GM19468 (cell line): ENCODE measurements at regions not wholly inside any gene's neighbourhood (a gene's known extent, or its start where the extent isn't known, plus 50 kb on each side); places are given as distances from the start of the nearest gene placed in this dataset.
"Not testable (repeated sequence)": the region's sequence is repeated elsewhere in the genome, so short reads cannot be mapped to it uniquely, and the experiment has no call there.

Experiments used
- ATAC-seq: cut with Tn5 transposase; IDR thresholded peaks from one replicate; pipeline ENCODE4 v1.9.1; 2021; ENCODE audit warnings: mild to moderate bottlenecking, moderate library complexity, moderate number of reproducible peaks; ENCODE audit not compliant: unreplicated experiment; ENCODE audit errors: extremely low read depth

DNA sequence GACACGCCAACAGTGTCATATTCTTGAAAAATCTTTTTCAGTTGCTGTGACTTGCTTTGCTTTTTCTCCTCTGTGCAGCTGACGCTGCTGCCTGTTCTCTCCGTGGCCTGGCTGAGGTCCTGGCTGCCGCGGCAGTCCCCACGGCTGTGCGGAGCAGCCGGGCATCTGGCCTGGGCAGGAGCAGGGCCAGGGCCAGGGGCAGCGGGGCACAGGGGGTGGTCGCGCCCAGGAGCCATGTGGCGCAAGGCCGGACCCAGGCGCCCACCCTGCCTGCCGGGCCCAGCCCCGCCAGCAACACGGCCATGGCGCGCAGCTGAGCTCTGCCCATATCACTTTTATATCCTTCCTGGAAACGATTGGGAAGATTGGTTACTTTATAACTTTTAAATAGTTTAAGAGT is 109.4 kb upstream of the ACBD5 start:
- no peak for ATAC-seq

DNA sequence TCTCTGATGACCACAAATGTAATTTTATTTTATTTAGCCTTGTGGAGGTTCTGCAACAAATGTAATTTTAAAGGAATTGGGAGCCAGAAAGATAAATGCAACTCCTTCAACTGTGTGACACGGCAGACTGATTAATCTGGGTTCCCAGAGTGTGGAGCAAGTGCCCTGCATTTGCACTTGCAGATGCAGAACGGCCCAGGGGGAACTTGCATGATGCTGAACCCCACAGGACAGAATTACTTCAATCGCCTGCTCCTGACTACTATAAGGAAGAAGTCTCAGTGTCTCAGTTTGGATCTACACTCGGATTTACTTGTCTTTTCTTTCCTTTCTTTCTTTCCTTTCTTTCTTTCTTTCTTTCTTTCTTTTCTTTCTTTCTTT is 107.2 kb upstream of the ACBD5 start:
- ATAC-seq = not testable (repeated sequence)

DNA sequence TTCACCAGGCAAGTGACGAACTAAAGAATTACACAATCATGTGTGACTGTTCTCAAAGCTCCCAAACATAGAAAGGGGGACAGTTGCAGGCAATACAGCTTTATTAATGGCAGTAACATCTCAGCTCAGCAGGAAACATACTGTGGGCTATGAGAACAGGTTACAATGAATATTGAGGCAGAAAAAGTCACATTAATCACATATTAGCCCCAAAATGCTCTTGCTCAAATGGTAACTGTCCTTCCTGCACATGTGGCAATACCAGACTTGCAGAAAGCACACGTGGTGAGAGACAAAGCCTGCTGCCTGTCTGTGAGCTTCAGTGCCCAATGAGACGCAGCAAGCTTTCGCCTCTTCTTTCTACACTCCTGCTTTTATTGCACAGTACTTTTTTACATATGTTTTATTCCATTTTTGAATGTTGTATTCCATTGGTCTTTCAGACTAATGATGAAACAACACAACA is 104.9 kb upstream of the ACBD5 start:
- ATAC-seq = peak; percentile 43

DNA sequence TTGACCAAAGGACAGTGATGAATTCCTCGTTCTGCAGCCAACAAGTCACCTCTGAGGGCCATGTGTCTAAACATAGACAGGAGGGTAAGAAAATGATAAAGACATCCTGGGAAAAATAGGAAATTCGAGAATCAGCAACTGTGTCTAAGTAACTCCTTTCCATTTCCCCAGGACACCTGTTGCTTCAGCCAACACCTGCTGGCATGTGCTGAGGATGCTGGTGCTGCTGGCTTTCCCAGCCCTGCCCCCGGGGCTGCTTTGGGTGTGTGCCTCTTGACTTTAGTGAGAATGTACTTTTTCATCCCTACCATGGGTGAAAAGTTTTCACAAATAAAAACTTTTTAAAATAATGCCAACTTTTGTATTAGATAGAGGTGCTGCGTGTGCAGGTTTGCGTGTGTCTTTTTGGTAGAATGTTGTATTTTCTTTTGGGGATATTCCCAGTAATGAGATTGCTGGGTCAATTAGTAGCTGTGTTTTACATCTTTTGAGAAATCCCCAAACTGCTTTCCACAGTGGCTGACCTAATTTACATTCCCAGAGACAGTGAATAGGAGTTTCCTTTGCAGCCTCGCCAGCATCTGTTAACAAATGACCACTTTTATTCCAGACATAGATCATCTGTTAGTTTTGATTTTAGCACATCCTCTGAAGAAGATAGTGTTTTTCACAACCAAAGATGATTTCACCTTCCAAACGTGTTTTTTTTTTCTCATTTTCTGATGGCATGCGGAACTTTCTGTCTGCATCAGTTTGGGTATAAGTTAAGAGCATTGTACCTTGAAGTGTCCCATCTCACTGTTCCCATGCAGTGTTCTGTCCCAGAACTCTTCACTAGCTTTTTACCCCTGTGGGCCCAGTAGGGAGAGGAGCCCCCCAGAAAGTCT is 104.2 kb upstream of the ACBD5 start:
- peak; percentile 21 for ATAC-seq

DNA sequence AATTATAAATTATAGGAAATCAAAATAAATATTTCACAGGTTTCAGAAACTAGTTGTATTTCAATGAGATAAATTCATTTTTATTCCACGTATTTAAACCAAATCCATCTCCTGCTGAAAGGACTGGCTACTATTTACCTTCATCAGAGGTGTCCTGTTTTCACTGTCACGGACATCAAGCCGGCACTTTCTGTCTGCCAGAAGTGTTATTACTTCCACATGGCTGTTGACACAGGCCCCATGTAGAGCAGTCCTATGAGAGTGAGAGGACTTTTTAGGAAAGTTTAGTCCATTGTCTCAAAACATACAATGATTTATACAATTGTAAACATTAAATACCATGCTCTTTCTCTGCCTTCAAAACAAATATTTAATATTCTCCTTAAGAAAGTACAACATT is 100.4 kb upstream of the ACBD5 start:
- ATAC-seq = no peak

DNA sequence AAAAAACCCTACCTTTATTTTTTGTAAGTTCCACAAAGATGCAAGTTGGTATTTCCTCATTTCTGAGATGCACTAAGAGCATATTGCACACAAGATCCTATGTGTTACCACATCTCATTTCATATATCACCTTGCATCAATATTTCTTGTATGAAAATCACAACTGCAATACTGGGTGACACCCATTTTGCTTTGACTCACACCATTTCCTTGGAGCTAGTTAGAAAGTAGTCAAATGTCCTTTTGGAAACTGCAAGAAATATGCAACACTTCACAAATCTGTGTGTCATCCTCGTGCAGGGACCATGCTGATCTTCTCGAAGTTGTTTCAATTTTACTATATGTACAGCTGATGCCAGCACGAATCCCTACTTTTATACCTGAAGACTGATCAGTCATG is 94.6 kb upstream of the ACBD5 start:
- ATAC-seq = not testable (repeated sequence)

DNA sequence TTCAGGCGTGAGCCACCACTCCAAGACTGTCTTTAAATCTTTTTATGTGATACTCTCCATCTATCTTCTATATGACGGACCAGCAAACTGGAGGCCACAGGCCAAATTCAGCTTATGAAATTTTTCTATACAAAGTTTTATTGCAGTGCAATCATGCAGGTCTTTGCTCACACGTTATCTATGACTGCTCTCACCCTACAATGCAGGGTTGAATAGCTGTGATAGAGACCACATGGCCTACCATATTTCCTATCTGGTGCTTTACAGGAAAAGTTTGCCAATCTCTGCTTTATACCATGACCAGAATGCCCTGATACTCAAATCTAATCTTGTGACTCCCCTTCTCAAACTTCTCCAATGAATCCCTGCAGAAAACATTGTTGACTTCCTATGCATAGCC is 89.5 kb upstream of the ACBD5 start:
- no peak for ATAC-seq

DNA sequence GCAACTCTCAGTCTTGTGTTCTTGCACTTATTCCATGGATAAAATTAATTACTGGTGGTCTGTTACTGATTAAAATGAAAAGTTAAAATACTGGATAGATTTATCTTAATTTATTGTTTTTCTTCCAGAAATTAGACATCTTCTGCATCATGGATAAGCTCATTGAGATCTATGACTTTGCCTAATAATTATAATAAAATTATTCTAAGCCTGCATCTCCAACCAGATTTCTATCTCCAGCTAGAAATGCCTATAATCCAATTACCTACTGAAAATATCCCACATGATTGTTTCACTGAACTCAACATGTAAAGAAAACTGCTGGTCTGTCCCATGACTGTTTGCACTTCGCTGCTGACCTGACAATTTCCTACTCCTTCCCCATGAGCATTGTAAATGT is 88.3 kb upstream of the ACBD5 start:
- no peak for ATAC-seq

DNA sequence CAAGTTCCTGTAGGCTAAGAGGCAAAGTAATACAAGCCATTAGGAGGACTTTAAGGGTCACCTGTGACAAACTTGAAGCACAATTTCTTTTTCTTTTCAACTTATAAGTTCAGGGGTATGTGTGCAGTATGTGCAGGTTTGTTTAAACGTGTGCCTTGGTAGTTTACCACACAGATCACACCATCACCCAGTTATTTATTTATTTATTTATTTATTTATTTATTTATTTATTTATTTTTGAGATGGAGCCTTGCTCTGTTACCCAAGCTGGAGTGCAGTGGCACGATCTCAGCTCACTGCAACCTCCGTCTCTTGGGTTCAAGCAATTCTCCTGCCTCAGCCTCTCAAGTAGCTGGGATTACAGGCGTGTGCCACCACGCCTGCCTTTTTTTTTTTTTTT is 86.2 kb upstream of the ACBD5 start:
- not testable (repeated sequence) for ATAC-seq

DNA sequence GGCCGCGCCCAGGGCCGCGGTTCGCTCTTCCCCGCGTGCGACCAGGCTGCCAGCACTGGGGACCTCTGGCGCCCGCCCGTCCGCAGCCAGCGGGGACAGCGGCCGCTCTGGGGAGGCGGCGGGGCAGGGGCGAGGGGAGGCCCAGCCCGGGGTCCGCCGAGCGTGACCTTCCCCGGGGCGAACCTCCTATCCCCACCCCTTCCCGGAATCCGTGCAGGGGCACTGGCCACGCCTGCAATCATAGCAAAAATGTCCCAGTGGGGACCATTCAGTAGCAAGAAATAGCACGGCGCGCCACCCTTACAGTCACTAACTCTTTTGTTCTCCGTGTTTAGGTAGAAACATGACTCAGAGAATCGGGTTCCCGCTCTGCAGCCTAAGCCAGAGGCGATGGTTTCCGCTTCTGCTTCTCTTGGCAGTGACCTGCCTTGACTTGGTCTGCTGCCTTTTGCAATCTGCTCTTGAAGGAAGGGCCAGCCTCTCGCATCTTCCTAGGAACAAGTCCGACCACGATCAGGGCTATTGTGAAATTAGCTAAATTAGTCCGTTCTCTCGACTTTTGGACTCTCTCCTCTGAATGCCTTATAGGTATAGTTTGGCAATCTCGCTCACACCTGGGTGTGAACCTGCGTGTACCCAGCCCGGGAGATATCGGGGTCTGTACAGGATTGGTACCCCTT is 79.3 kb upstream of the ACBD5 start:
- ATAC-seq = peak; percentile 44

DNA sequence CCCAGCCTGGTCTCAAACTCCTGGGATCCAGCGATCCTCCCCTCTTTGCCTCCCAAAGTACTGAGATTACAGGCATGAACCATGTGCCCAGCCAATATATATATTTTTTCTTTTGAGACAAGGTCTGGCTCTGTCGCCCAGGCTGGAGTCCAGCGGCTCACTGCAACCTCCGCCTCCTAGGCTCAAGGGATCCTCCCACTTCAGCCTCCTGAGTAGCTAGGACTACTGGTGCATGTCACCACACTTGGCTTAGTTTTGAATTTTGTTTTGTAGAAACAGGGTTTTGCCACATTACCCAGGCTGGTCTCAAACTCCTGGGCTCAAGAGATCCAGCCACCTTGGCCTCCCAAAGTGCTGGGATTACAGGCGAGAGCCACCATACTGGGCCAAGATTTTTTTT is 78.5 kb upstream of the ACBD5 start:
- ATAC-seq = not testable (repeated sequence)

DNA sequence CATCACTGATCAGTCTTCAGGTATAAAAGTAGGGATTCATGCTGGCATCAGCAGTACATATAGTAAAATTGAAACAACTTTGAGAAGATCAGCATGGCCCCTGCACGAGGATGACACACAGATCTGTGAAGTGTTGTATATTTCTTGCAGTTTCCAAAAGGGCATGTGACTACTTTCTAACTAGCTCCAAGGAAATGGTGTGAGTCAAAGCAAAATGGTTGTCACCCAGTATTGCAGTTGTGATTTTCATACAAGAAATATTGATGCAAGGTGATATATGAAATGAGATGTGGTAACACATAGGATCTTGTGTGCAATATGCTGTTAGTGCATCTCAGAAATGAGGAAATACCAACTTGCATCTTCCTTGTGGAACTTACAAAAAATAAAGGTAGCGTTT is 74.5 kb upstream of the ACBD5 start:
- not testable (repeated sequence) for ATAC-seq

DNA sequence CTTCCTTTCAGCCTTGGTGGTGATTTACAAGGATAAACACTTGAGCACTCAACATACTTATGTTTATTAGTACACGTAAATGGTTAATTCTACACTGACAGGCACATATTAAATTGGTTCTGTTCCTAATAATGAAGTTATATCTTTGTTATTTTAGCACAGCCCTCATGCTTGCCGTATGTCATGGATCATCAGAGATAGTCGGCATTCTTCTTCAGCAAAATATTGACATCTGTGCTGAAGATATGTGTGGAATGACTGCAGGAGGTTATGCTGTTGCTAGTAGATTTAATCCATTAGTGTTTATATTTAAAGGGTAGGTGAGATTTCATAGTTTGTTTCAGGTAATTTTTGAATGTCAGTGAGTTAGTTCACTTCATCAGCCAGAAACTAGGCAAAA is 73.0 kb upstream of the ACBD5 start:
- ATAC-seq = not testable (repeated sequence)

DNA sequence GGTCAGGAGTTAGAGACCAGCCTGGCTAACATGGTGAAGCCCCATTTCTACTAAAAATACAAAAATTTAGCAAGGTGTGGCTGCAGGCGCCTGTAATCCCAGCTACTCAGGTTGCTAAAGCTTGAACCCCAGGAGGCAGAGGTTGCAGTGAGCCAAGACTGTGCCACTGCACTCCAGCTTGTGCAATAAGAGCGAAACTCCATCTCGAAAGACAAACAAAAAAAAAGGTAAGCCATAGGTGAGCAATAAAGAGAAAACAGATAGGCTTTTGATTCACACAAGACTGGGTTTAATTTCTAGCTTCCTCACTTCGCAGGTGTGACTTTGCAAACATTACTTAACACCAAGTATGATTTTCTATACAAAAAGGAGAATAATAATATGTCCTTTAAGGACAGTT is 72.3 kb upstream of the ACBD5 start:
- ATAC-seq = no peak

DNA sequence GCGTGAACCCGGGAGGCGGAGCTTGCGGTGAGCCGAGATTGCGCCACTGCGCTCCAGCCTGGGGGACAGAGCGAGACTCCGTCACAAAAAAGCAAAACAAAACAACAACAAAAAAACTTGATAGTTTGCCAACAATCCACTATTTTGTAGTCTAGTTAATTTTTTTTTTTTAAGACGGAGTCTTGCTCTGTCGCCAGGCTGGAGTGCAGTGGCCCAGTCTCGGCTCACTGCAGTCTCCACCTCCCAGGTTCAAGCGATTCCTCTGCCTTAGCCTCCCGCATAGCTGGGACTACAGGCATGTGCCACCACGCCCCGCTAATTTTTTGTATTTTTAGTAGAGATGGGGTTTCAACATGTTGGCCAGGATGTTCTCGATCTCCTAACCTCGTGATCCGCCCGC is 71.2 kb upstream of the ACBD5 start:
- ATAC-seq = not testable (repeated sequence)

DNA sequence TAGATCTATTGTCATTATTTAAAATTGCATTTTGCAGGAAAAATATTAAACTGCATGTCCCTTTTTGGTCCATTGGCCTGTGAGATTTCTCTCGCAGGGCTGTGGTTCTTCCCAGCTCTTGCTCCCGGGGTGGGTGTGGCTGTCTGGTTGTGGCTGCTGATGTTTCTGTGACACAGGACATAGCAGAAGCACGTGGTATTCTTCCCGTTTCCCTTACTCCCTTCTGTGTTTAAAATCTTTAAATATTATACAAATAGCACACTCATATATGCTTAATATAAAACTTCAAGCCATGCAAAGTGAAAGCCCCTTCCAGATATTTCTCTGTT is 57.9 kb upstream of the ACBD5 start:
- not testable (repeated sequence) for ATAC-seq

DNA sequence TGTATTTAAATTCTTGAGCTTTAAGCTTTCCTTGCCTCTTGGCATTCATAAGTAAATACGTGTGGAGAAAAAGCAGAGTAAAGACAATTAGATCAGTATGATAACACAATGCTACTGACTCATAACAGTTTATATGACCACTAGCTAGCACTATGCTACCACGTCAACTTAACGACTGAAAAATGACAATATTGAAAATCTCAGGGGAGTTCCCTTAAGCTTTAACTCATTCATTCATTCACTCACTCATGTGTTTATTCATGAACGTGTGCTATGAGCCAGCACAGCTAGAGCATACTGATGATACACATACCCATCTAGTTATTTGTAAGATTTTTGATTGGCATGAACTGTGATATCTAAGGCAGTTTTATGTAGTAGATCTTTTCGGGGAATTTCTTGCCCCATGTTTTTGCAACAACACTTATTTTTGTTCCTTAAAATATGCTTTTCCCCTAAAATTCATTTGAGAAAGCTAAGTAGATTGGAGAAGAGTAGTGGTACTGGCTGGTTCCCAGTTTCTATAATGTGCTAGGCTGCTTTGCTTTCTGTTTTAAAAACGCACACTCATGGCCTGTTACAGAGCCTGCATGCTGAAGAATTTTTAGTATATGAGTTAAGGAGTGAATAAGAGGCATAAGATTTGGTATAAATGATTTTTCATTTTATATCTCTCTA is 57.4 kb upstream of the ACBD5 start:
- ATAC-seq = no peak

DNA sequence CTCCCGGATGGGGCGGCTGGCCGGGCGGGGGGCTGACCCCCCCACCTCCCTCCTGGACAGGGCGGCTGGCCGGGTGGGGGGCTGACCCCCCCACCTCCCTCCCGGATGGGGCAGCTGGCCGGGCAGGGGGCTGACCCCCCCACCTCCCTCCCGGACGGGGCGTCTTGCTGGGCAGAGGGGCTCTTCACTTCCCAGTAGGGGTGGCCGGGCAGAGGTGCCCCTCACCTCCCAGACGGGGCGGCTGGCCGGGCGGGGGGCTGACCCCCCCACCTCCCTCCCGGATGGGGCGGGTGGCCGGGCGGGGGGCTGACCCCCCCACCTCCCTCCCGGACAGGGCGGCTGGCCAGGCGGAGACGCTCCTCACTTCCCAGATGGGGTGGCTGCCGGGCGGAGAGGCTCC is 55.7 kb upstream of the ACBD5 start:
- ATAC-seq = not testable (repeated sequence)

DNA sequence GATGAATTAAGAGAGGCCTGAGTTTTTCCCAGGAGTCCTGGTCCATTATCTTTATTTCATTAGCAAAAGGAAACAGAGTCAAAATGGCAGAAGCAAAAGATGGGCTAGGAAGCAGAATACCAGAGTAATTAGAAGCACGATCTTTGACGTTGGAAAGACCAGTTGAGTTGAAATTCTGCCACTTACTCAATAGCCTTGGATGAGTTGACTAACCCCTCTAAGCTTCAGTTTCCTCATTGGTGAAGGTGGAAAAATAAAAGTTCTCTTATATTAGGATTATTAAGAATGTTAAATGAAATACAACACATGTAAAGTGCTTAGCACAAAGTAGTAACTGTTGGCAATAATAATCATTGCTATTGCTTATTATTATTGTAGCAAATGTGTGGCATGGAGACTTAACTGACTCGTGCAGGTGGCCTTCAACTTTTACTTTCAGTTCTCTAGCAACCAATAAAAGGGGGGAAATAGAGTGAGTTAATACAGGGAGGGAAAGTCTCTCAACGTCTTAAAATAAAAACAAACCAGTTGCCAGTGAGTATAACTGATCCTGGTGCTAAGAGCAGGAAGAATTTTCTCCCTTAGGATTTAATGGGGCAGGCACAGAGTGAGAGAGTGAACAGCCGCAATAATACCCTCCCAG is 50.8 kb upstream of the ACBD5 start:
- ATAC-seq = not testable (repeated sequence)
